CD8-positive, alpha-beta memory T cell (primary cell): ENCODE measurements at regions not wholly inside any gene's neighbourhood (a gene's known extent, or its start where the extent isn't known, plus 50 kb on each side); places are given as distances from the start of the nearest gene placed in this dataset.
A peak's percentile ranks its signal among the peaks of the same experiment; 100 is the strongest.

Source experiments
- CTCF ChIA-PET: fragments of 350-600 bp; sonication (Branson Sonifier 250); formaldehyde crosslinking; loops from one replicate; lab custom pipeline; 2021; ENCODE audit warnings: antibody characterized with exemption; lab: Charles Lee
- POLR2A ChIA-PET: fragments of 350-600 bp; sonication (Branson Sonifier 250); formaldehyde crosslinking; loops from one replicate; lab custom pipeline; 2021; ENCODE audit warnings: antibody characterized with exemption; lab: Charles Lee
- DNase-seq, 5 donors: peaks; one replicate each; pipeline versions ENCODE4 v3.0.0 to v3.0.0-alpha.2; 2020 to 2022; ENCODE audit warnings: mixed read lengths in 1 of 5
- H3K27ac ChIP-seq: one replicate; pipeline ENCODE4 v1.7.0; 2013; ENCODE audit warnings: low read depth, mild to moderate bottlenecking, low read length, moderate library complexity
- H3K27me3 ChIP-seq: 2 replicates; pipeline ENCODE4 v1.7.0; 2013; ENCODE audit warnings: low read length, mild to moderate bottlenecking; ENCODE audit not compliant: insufficient read depth, poor library complexity, severe bottlenecking
- H3K36me3 ChIP-seq: 2 replicates; pipeline ENCODE4 v1.7.0; 2013; ENCODE audit warnings: mild to moderate bottlenecking, low read length, moderate library complexity; ENCODE audit not compliant: insufficient read depth
- H3K4me1 ChIP-seq: 2 replicates; pipeline ENCODE4 v1.7.0; 2013; ENCODE audit warnings: mild to moderate bottlenecking, low read length, moderate library complexity; ENCODE audit not compliant: insufficient read depth
- H3K4me3 ChIP-seq: 2 replicates; pipeline ENCODE4 v1.7.0; 2013; ENCODE audit warnings: mild to moderate bottlenecking, low read length
- H3K9me3 ChIP-seq: 2 replicates; pipeline ENCODE4 v1.7.0; 2013; ENCODE audit warnings: mild to moderate bottlenecking, low read length
- H3K27ac Mint-ChIP-seq, 8 donors: one replicate each; pipeline ENCODE4 v1.8.0; 2020 to 2021; ENCODE audit warnings: mixed read lengths in 8 of 8, mild to moderate bottlenecking in 6 of 8, inconsistent platforms in 3 of 8, moderate library complexity in 3 of 8
- H3K27me3 Mint-ChIP-seq, 2 donors: one replicate each; pipeline ENCODE4 v1.8.0; 2020 to 2021; ENCODE audit warnings: mixed read lengths in 2 of 2, mild to moderate bottlenecking in 1 of 2, moderate library complexity in 1 of 2
- H3K36me3 Mint-ChIP-seq, 3 donors: one replicate each; pipeline ENCODE4 v1.8.0; 2020 to 2021; ENCODE audit warnings: mixed read lengths in 3 of 3, inconsistent platforms in 1 of 3, mild to moderate bottlenecking in 1 of 3
- H3K4me1 Mint-ChIP-seq, 3 donors: one replicate each; pipeline ENCODE4 v1.8.0; 2020 to 2021; ENCODE audit warnings: mixed read lengths in 3 of 3, inconsistent platforms in 1 of 3, mild to moderate bottlenecking in 1 of 3
- H3K4me3 Mint-ChIP-seq, 7 donors: one replicate each; pipeline ENCODE4 v1.8.0; 2020 to 2021; ENCODE audit warnings: mixed read lengths in 7 of 7, mild to moderate bottlenecking in 6 of 7, moderate library complexity in 4 of 7, inconsistent platforms in 2 of 7
- H3K9me3 Mint-ChIP-seq, 5 donors: one replicate each; pipeline ENCODE4 v1.8.0; 2020 to 2022; ENCODE audit warnings: mixed read lengths in 5 of 5, mild to moderate bottlenecking in 3 of 5, moderate library complexity in 2 of 5, inconsistent platforms in 1 of 5

GRCh38 chr5:157923765-157924164, 64.8 kb upstream of the CLINT1 start:
- H3K4me1 Mint-ChIP-seq = peaks cover 11 to 20% (median 11%) of the 10 kb centered on the region in 3 donors
- H3K36me3 Mint-ChIP-seq = no peaks in the 10 kb centered on the region
- Histone ChIP-seq H3K27me3 (no peaks in the 10 kb centered on the region), H3K27ac (no peak overlapping the region), H3K4me1 (peaks cover 5% of the 10 kb centered on the region), H3K36me3 (no peaks in the 10 kb centered on the region), H3K9me3 (no peaks in the 10 kb centered on the region), H3K4me3 (no peak overlapping the region)
- H3K9me3 Mint-ChIP-seq = no peaks in the 10 kb centered on the region
- ChIA-PET CTCF (no interaction called here), POLR2A (no interaction called here)
- no peak overlapping the region for H3K4me3 Mint-ChIP-seq
- no peaks in the 10 kb centered on the region for H3K27me3 Mint-ChIP-seq
- H3K27ac Mint-ChIP-seq = no peak overlapping the region
- DNase-seq = no peak

- POLR2A ChIA-PET = no interaction called here
- Histone ChIP-seq H3K27ac (no peak overlapping the region), H3K4me3 (no peak overlapping the region), H3K4me1 (peaks cover 10% of the 10 kb centered on the region), H3K36me3 (no peaks in the 10 kb centered on the region), H3K27me3 (no peaks in the 10 kb centered on the region), H3K9me3 (no peaks in the 10 kb centered on the region)
- H3K27me3 Mint-ChIP-seq = no peaks in the 10 kb centered on the region
- H3K9me3 Mint-ChIP-seq = no peaks in the 10 kb centered on the region
- CTCF ChIA-PET = interaction anchor here (1.4 kb wide), 1 partner anchor 27 kb away, joined by 3 read pairs; no protein-coding TSS in a partner anchor
- DNase-seq = no peak
- H3K4me3 Mint-ChIP-seq = no peak overlapping the region
- H3K27ac Mint-ChIP-seq = no peak overlapping the region
- H3K36me3 Mint-ChIP-seq = no peaks in the 10 kb centered on the region
- peaks cover 22 to 32% (median 26%) of the 10 kb centered on the region in 3 donors for H3K4me1 Mint-ChIP-seq
Observed at GRCh38 chr5:157922026-157922425, 63.1 kb upstream of the CLINT1 start.

- Mint-ChIP-seq H3K9me3 (no peaks in the 10 kb centered on the region), H3K27ac (peak overlapping the region in 1 of 8 donors; percentile 42), H3K4me1 (peaks cover 22 to 32% (median 26%) of the 10 kb centered on the region in 3 donors), H3K27me3 (no peaks in the 10 kb centered on the region), H3K36me3 (no peaks in the 10 kb centered on the region), H3K4me3 (no peak overlapping the region)
- H3K27me3 ChIP-seq = no peaks in the 10 kb centered on the region
- H3K27ac ChIP-seq = no peak overlapping the region
- POLR2A ChIA-PET = no interaction called here
- H3K36me3 ChIP-seq = no peaks in the 10 kb centered on the region
- no peak for DNase-seq
- CTCF ChIA-PET = interaction anchor here (1.4 kb wide), 1 partner anchor 29 kb away, joined by 3 read pairs; no protein-coding TSS in a partner anchor
- peaks cover 10% of the 10 kb centered on the region for H3K4me1 ChIP-seq
- no peaks in the 10 kb centered on the region for H3K9me3 ChIP-seq
- H3K4me3 ChIP-seq = no peak overlapping the region
Observed at GRCh38 chr5:157920828-157921170, 61.9 kb upstream of the CLINT1 start.

- CTCF ChIA-PET = interaction anchor here (1.0 to 1.9 kb wide), 3 partner anchors 10 to 155 kb away, joined by 3 to 5 read pairs (median 3); no protein-coding TSS in a partner anchor
- peaks cover 10% of the 10 kb centered on the region for H3K4me1 ChIP-seq
- peak overlapping the region in 5 of 7 donors; percentile 24 to 76 (median 62) for H3K4me3 Mint-ChIP-seq
- peak overlapping the region; percentile 29 for H3K4me3 ChIP-seq
- no peaks in the 10 kb centered on the region for H3K27me3 Mint-ChIP-seq
- H3K27ac ChIP-seq = no peak overlapping the region
- no peaks in the 10 kb centered on the region for H3K9me3 Mint-ChIP-seq
- H3K4me1 Mint-ChIP-seq = peaks cover 22 to 26% (median 26%) of the 10 kb centered on the region in 3 donors
- no peaks in the 10 kb centered on the region for H3K36me3 Mint-ChIP-seq
- DNase-seq = peak in 1 of 5 donors; percentile 8
- no peaks in the 10 kb centered on the region for H3K27me3 ChIP-seq
- peak overlapping the region in 5 of 8 donors; percentile 33 to 88 (median 65) for H3K27ac Mint-ChIP-seq
- H3K9me3 ChIP-seq = no peaks in the 10 kb centered on the region
- H3K36me3 ChIP-seq = no peaks in the 10 kb centered on the region
- POLR2A ChIA-PET = no interaction called here
Observed at GRCh38 chr5:157918811-157919742, 60.1 kb upstream of the CLINT1 start.

- Histone ChIP-seq H3K4me1 (peaks cover 10% of the 10 kb centered on the region), H3K36me3 (no peaks in the 10 kb centered on the region), H3K4me3 (no peak overlapping the region), H3K27me3 (no peaks in the 10 kb centered on the region), H3K27ac (no peak overlapping the region), H3K9me3 (no peaks in the 10 kb centered on the region)
- ChIA-PET CTCF (interaction anchor here (1.0 to 1.9 kb wide), 3 partner anchors 9 to 154 kb away, joined by 3 to 5 read pairs (median 3); no protein-coding TSS in a partner anchor), POLR2A (no interaction called here)
- DNase-seq = peak; percentile 7 to 66 (median 41)
- no peaks in the 10 kb centered on the region for H3K36me3 Mint-ChIP-seq
- no peaks in the 10 kb centered on the region for H3K27me3 Mint-ChIP-seq
- peak overlapping the region in 4 of 8 donors; percentile 3 to 39 (median 28) for H3K27ac Mint-ChIP-seq
- no peaks in the 10 kb centered on the region for H3K9me3 Mint-ChIP-seq
- H3K4me3 Mint-ChIP-seq = peak overlapping the region in 1 of 7 donors; percentile 35
- H3K4me1 Mint-ChIP-seq = peaks cover 22 to 26% (median 26%) of the 10 kb centered on the region in 3 donors
Observed at GRCh38 chr5:157917899-157918809, 59.2 kb upstream of the CLINT1 start.

GRCh38 chr5:157917491-157917890, 58.5 kb upstream of the CLINT1 start:
- Mint-ChIP-seq H3K9me3 (no peaks in the 10 kb centered on the region), H3K4me1 (peaks cover 22 to 26% (median 26%) of the 10 kb centered on the region in 3 donors), H3K27me3 (no peaks in the 10 kb centered on the region), H3K27ac (peak overlapping the region in 1 of 8 donors; percentile 37), H3K36me3 (no peaks in the 10 kb centered on the region), H3K4me3 (no peak overlapping the region)
- Histone ChIP-seq H3K27me3 (no peaks in the 10 kb centered on the region), H3K36me3 (no peaks in the 10 kb centered on the region), H3K9me3 (no peaks in the 10 kb centered on the region), H3K4me1 (peaks cover 10% of the 10 kb centered on the region), H3K27ac (no peak overlapping the region), H3K4me3 (no peak overlapping the region)
- DNase-seq = no peak
- POLR2A ChIA-PET = no interaction called here
- CTCF ChIA-PET = interaction anchor here (1.6 kb wide), 1 partner anchor 100 kb away, joined by 5 read pairs; no protein-coding TSS in a partner anchor

GRCh38 chr5:157915638-157916037, 56.7 kb upstream of the CLINT1 start:
- Mint-ChIP-seq H3K4me3 (no peak overlapping the region), H3K36me3 (no peaks in the 10 kb centered on the region), H3K9me3 (no peaks in the 10 kb centered on the region), H3K27me3 (no peaks in the 10 kb centered on the region), H3K4me1 (peaks cover 22 to 26% (median 26%) of the 10 kb centered on the region in 3 donors), H3K27ac (no peak overlapping the region)
- Histone ChIP-seq H3K4me1 (peaks cover 10% of the 10 kb centered on the region), H3K27me3 (no peaks in the 10 kb centered on the region), H3K36me3 (no peaks in the 10 kb centered on the region), H3K27ac (no peak overlapping the region), H3K4me3 (no peak overlapping the region), H3K9me3 (no peaks in the 10 kb centered on the region)
- ChIA-PET POLR2A (no interaction called here), CTCF (interaction anchor here (1.6 kb wide), 1 partner anchor 98 kb away, joined by 5 read pairs; no protein-coding TSS in a partner anchor)
- DNase-seq = no peak
